ENCODE measurements at regions not wholly inside any gene's neighbourhood (a gene's known extent, or its start where the extent isn't known, plus 50 kb on each side); places are given as distances from the start of the nearest gene placed in this dataset.
A peak's percentile ranks its signal among the peaks of the same experiment; 100 is the strongest.
"Not testable (repeated sequence)": the region's sequence is repeated elsewhere in the genome, so short reads cannot be mapped to it uniquely, and the experiment has no call there.

- DNase-seq: no peak
Observed at GRCh38 chr6:50899306-50899870, 80.7 kb downstream of the TFAP2B start.

- DNase-seq: no peak
Observed at GRCh38 chr6:50902260-50902659, 83.6 kb downstream of the TFAP2B start.

GRCh38 chr6:50905297-50905696, 86.6 kb downstream of the TFAP2B start:
- peak; percentile 95 for DNase-seq

GRCh38 chr6:50907565-50907964, 88.9 kb downstream of the TFAP2B start:
- no peak for DNase-seq

GRCh38 chr6:50913105-50913770, 94.6 kb downstream of the TFAP2B start:
- DNase-seq: no peak

GRCh38 chr6:50921378-50921777, 102.7 kb downstream of the TFAP2B start:
- not testable (repeated sequence) for DNase-seq

- no peak for DNase-seq
Observed at GRCh38 chr6:50921968-50922367, 103.3 kb downstream of the TFAP2B start.

GRCh38 chr6:50922579-50923525, 104.2 kb downstream of the TFAP2B start:
- DNase-seq: no peak

- no peak for DNase-seq
Observed at GRCh38 chr6:50924758-50925157, 106.1 kb downstream of the TFAP2B start.

- DNase-seq: no peak
Observed at GRCh38 chr6:50925548-50925947, 106.9 kb downstream of the TFAP2B start.

GRCh38 chr6:50925981-50926380, 107.3 kb downstream of the TFAP2B start:
- DNase-seq: no peak

GRCh38 chr6:50927800-50928199, 109.1 kb downstream of the TFAP2B start:
- DNase-seq: no peak

GRCh38 chr6:50929323-50929722, 110.7 kb downstream of the TFAP2B start:
- DNase-seq: no peak

- no peak for DNase-seq
Observed at GRCh38 chr6:50935442-50935841, 116.8 kb downstream of the TFAP2B start.

- peak; percentile 15 for DNase-seq
Observed at GRCh38 chr6:50936277-50936681, 117.6 kb downstream of the TFAP2B start.

- DNase-seq: no peak
Observed at GRCh38 chr6:50939931-50940330, 121.3 kb downstream of the TFAP2B start.

- DNase-seq: no peak
Observed at GRCh38 chr6:50945789-50946188, 127.1 kb downstream of the TFAP2B start.

GRCh38 chr6:50952092-50952907, 133.6 kb downstream of the TFAP2B start:
- DNase-seq: peak; percentile 28

- DNase-seq: no peak
Observed at GRCh38 chr6:50956014-50956413, 137.3 kb downstream of the TFAP2B start.

GRCh38 chr6:50958148-50958697, 139.6 kb downstream of the TFAP2B start:
- DNase-seq: no peak

GRCh38 chr6:50959081-50959641, 140.5 kb downstream of the TFAP2B start:
- no peak for DNase-seq

- DNase-seq: no peak
Observed at GRCh38 chr6:50961611-50962010, 142.9 kb downstream of the TFAP2B start.
